Prostate gland (tissue), 2 donors: ENCODE measurements at regions not wholly inside any gene's neighbourhood (a gene's known extent, or its start where the extent isn't known, plus 50 kb on each side); places are given as distances from the start of the nearest gene placed in this dataset.

Experiments used
- DNase-seq: peaks from one replicate; pipeline ENCODE4 v3.0.0-alpha.2; 2019; ENCODE audit warnings: low spot score
- H3K27ac ChIP-seq, 2 donors: fragments of 200-600 bp; sonication (generic); 2 replicates each; pipeline ENCODE4 v1.5.1; 2017 to 2019
- H3K27me3 ChIP-seq: fragments of 200-600 bp; sonication (generic); replicated peaks from 2 replicates; pipeline ENCODE4 v1.5.1; 2019; ENCODE audit not compliant: insufficient read depth
- H3K36me3 ChIP-seq, 2 donors: fragments of 200-600 bp; sonication (generic); 1 replicate in 1 of 2; 2 replicates in 1 of 2; pipeline versions ENCODE4 v1.5.1 to v1.8.1; 2017 to 2019
- H3K4me1 ChIP-seq: fragments of 200-600 bp; sonication (generic); replicated peaks from 2 replicates; pipeline ENCODE4 v1.5.1; 2019
- H3K4me3 ChIP-seq, 2 donors: fragments of 200-600 bp; sonication (generic); 2 replicates each; pipeline ENCODE4 v1.5.1; 2017 to 2019
- H3K9me3 ChIP-seq: fragments of 200-600 bp; sonication (generic); 2 replicates; pipeline ENCODE4 v1.5.1; 2017
- CTCF ChIP-seq, 4 experiments: fragments of 200-600 bp in 2 of 4; fragments of 450-650 bp in 2 of 4; sonication (generic) in 2 of 4; IDR thresholded peaks; 1 replicate in 3 of 4; 2 replicates in 1 of 4; pipeline ENCODE4 v1.5.1; 2016 to 2019; ENCODE audit warnings: antibody characterized with exemption in 4 of 4, mild to moderate bottlenecking in 2 of 4, moderate library complexity in 2 of 4
- POLR2A ChIP-seq: fragments of 450-650 bp; IDR thresholded peaks from one replicate; pipeline ENCODE4 v1.6.1; 2016; ENCODE audit warnings: antibody characterized with exemption, mild to moderate bottlenecking
- POLR2AphosphoS5 ChIP-seq: sonication (generic); formaldehyde crosslinking; IDR thresholded peaks from one replicate; pipeline ENCODE4 v1.6.1; 2017; ENCODE audit warnings: antibody characterized with exemption
- WGBS: methylation state at CpG from one replicate; pipeline ENCODE4 v1.1.5; 2018; 5-methylcytosine and 5-hydroxymethylcytosine counted together
- intact Hi-C: fragments of 100-400 bp; cut with DNase I; formaldehyde crosslinking; loops from one replicate; pipeline ENCODE4 v1.14.2; 2022

- no peak for DNase-seq
- Histone ChIP-seq H3K36me3 (no peaks in the 10 kb centered on the region), H3K27me3 (peaks cover 4% of the 10 kb centered on the region), H3K4me3 (no peak overlapping the region), H3K9me3 (no peaks in the 10 kb centered on the region), H3K27ac (no peak overlapping the region), H3K4me1 (no peaks in the 10 kb centered on the region)
- TF ChIP-seq POLR2AphosphoS5 = no peak
- no peak for TF ChIP-seq POLR2A
- TF ChIP-seq CTCF (IDR thresholded peaks at IDR 0.05) = no peak
- intact Hi-C loops = no loop called here
- WGBS = 91% methylated on average over 7 of the region's 7 CpGs
These were observed 140.5 kb downstream of the C16orf95 start for GRCh38 chr16:87176735-87177134.

- peaks cover 4% of the 10 kb centered on the region for H3K27me3 ChIP-seq
- 64% methylated on average over 15 of the region's 15 CpGs for WGBS
- H3K4me1 ChIP-seq = no peaks in the 10 kb centered on the region
- no peaks in the 10 kb centered on the region for H3K9me3 ChIP-seq
- DNase-seq = no peak
- intact Hi-C loops = no loop called here
- TF ChIP-seq CTCF (IDR thresholded peaks at IDR 0.05) = no peak
- no peak for TF ChIP-seq POLR2A
- TF ChIP-seq POLR2AphosphoS5 = no peak
- no peaks in the 10 kb centered on the region for H3K36me3 ChIP-seq
- H3K4me3 ChIP-seq = no peak overlapping the region
- no peak overlapping the region for H3K27ac ChIP-seq
These were observed 139.5 kb downstream of the C16orf95 start for GRCh38 chr16:87177673-87178072.

- intact Hi-C loops = no loop called here
- Histone ChIP-seq H3K4me1 (no peaks in the 10 kb centered on the region), H3K9me3 (no peaks in the 10 kb centered on the region), H3K27ac (no peak overlapping the region), H3K27me3 (peaks cover 4% of the 10 kb centered on the region), H3K36me3 (no peaks in the 10 kb centered on the region), H3K4me3 (no peak overlapping the region)
- TF ChIP-seq POLR2AphosphoS5 = no peak
- no peak for TF ChIP-seq POLR2A
- TF ChIP-seq CTCF (IDR thresholded peaks at IDR 0.05) = no peak
- DNase-seq = no peak
- WGBS = 26% methylated on average over 14 of the region's 14 CpGs
These were observed 138.9 kb downstream of the C16orf95 start for GRCh38 chr16:87178177-87178863.

- no peak overlapping the region for H3K27ac ChIP-seq
- 42% methylated on average over 9 of the region's 9 CpGs for WGBS
- TF ChIP-seq POLR2A (no peak), CTCF (IDR thresholded peaks at IDR 0.05) (no peak), POLR2AphosphoS5 (no peak)
- H3K36me3 ChIP-seq = no peaks in the 10 kb centered on the region
- H3K9me3 ChIP-seq = no peaks in the 10 kb centered on the region
- DNase-seq = no peak
- no peak overlapping the region for H3K4me3 ChIP-seq
- intact Hi-C loops = no loop called here
- peaks cover 4% of the 10 kb centered on the region for H3K27me3 ChIP-seq
- H3K4me1 ChIP-seq = no peaks in the 10 kb centered on the region
These were observed 138.2 kb downstream of the C16orf95 start for GRCh38 chr16:87178977-87179376.

GRCh38 chr16:87180069-87180468, 137.1 kb downstream of the C16orf95 start:
- intact Hi-C loops = no loop called here
- no peak for DNase-seq
- TF ChIP-seq POLR2AphosphoS5 (no peak), POLR2A (no peak), CTCF (IDR thresholded peaks at IDR 0.05) (no peak)
- H3K4me1 ChIP-seq = no peaks in the 10 kb centered on the region
- no peaks in the 10 kb centered on the region for H3K9me3 ChIP-seq
- 86% methylated on average over 6 of the region's 6 CpGs for WGBS
- H3K27me3 ChIP-seq = peaks cover 4% of the 10 kb centered on the region
- no peak overlapping the region for H3K4me3 ChIP-seq
- H3K36me3 ChIP-seq = no peaks in the 10 kb centered on the region
- H3K27ac ChIP-seq = no peak overlapping the region
